HEK293 (cell line): ENCODE measurements at regions not wholly inside any gene's neighbourhood (a gene's known extent, or its start where the extent isn't known, plus 50 kb on each side); places are given as distances from the start of the nearest gene placed in this dataset.

Source experiments
- CTCF ChIA-PET: fragments of 350-600 bp; formaldehyde crosslinking; extraction: SDS; loops from one replicate; lab custom pipeline; 2021; ENCODE audit warnings: antibody characterized with exemption; lab: Yijun Ruan, JAX
- POLR2A ChIA-PET: fragments of 300-600 bp; formaldehyde crosslinking; extraction: SDS; loops from one replicate; lab custom pipeline; 2020; ENCODE audit warnings: antibody characterized with exemption, inconsistent platforms; lab: Yijun Ruan, JAX
- H3K27ac ChIP-seq: fragments of 200-500 bp; sonication (Bioruptor generic); 2 replicates; pipeline ENCODE4 v1.5.1; 2014; ENCODE audit warnings: low read depth, low read length, control low read depth, inconsistent platforms; ENCODE audit errors: extremely low read depth
- H3K36me3 ChIP-seq, 2 experiments: fragments of 200-500 bp in 1 of 2; sonication (Bioruptor generic) in 1 of 2; 1 replicate in 1 of 2; 2 replicates in 1 of 2; pipeline ENCODE4 v1.5.1; 2014 to 2017; ENCODE audit warnings: inconsistent platforms in 2 of 2, low read length in 2 of 2; ENCODE audit not compliant: control insufficient read depth in 2 of 2, insufficient read depth in 1 of 2
- H3K4me1 ChIP-seq: fragments of 200-500 bp; sonication (Bioruptor generic); 2 replicates; pipeline ENCODE4 v1.5.1; 2014; ENCODE audit warnings: mild to moderate bottlenecking, low read length, inconsistent platforms; ENCODE audit not compliant: control insufficient read depth, insufficient read depth
- H3K4me3 ChIP-seq: 2 replicates; pipeline ENCODE4 v1.5.1; 2011; ENCODE audit warnings: low read depth, mild to moderate bottlenecking, control low read depth, low read length, moderate library complexity
- H3K9me3 ChIP-seq: fragments of 200-500 bp; sonication (Bioruptor generic); 2 replicates; pipeline ENCODE4 v1.5.1; 2014; ENCODE audit warnings: low read depth, low read length, inconsistent platforms; ENCODE audit not compliant: control insufficient read depth, insufficient read depth
- FEZF1 ChIP-seq: fragments of 450-650 bp; formaldehyde crosslinking; IDR thresholded peaks from 2 replicates; pipeline ENCODE4 v1.5.1; 2016; ENCODE audit warnings: missing biosample characterization, missing genetic modification characterization
- KLF10 ChIP-seq: fragments of 450-650 bp; IDR thresholded peaks from 2 replicates; pipeline ENCODE4 v1.5.1; 2018; ENCODE audit warnings: missing biosample characterization, mild to moderate bottlenecking, missing genetic modification characterization
- RBAK ChIP-seq: fragments of 450-650 bp; formaldehyde crosslinking; IDR thresholded peaks from 2 replicates; pipeline ENCODE4 v1.5.1; 2016; ENCODE audit warnings: missing biosample characterization, missing genetic modification characterization
- ZBTB21 ChIP-seq: fragments of 450-650 bp; formaldehyde crosslinking; IDR thresholded peaks from 2 replicates; pipeline ENCODE4 v1.5.1; 2017; ENCODE audit warnings: missing biosample characterization, missing genetic modification characterization
- ZFP69B ChIP-seq: fragments of 450-650 bp; formaldehyde crosslinking; IDR thresholded peaks from 2 replicates; pipeline ENCODE4 v1.5.1; 2016; ENCODE audit warnings: missing biosample characterization, missing genetic modification characterization
- ZIC2 ChIP-seq: fragments of 450-650 bp; formaldehyde crosslinking; IDR thresholded peaks from 2 replicates; pipeline ENCODE4 v1.5.1; 2016; ENCODE audit warnings: missing biosample characterization, missing genetic modification characterization
- ZNF146 ChIP-seq: fragments of 450-650 bp; formaldehyde crosslinking; IDR thresholded peaks from 2 replicates; pipeline ENCODE4 v1.5.1; 2016; ENCODE audit warnings: missing biosample characterization, missing genetic modification characterization
- ZNF202 ChIP-seq: fragments of 450-650 bp; formaldehyde crosslinking; IDR thresholded peaks from 2 replicates; pipeline ENCODE4 v1.5.1; 2016; ENCODE audit warnings: missing biosample characterization, missing genetic modification characterization, borderline replicate concordance
- ZNF223 ChIP-seq: fragments of 450-650 bp; formaldehyde crosslinking; IDR thresholded peaks from 2 replicates; pipeline ENCODE4 v1.5.1; 2016; ENCODE audit warnings: missing biosample characterization, missing genetic modification characterization
- ZNF248 ChIP-seq: fragments of 450-650 bp; formaldehyde crosslinking; IDR thresholded peaks from 2 replicates; pipeline ENCODE4 v1.5.1; 2017; ENCODE audit warnings: missing biosample characterization, missing genetic modification characterization
- ZNF391 ChIP-seq: fragments of 450-650 bp; formaldehyde crosslinking; IDR thresholded peaks from 2 replicates; pipeline ENCODE4 v1.5.1; 2016; ENCODE audit warnings: low read depth, missing biosample characterization, missing genetic modification characterization, borderline replicate concordance
- ZNF555 ChIP-seq: fragments of 450-650 bp; formaldehyde crosslinking; conservative IDR thresholded peaks from 2 replicates; pipeline ENCODE4 v1.5.1; 2017; ENCODE audit warnings: missing biosample characterization, mild to moderate bottlenecking, missing genetic modification characterization, inconsistent platforms
- ZNF658 ChIP-seq: fragments of 450-650 bp; formaldehyde crosslinking; IDR thresholded peaks from 2 replicates; pipeline ENCODE4; 2016; ENCODE audit warnings: missing biosample characterization, missing genetic modification characterization
- ZNF660 ChIP-seq: fragments of 450-650 bp; IDR thresholded peaks from 2 replicates; pipeline ENCODE4 v1.5.1; 2018; ENCODE audit warnings: missing biosample characterization, mild to moderate bottlenecking, missing genetic modification characterization
- TF ChIP-seq, protein P1 (sequence below): fragments of 450-650 bp; formaldehyde crosslinking; IDR thresholded peaks from 2 replicates; pipeline ENCODE4 v1.5.1; 2016; ENCODE audit warnings: missing biosample characterization, missing genetic modification characterization
- TF ChIP-seq, protein P2 (sequence below): fragments of 450-650 bp; formaldehyde crosslinking; IDR thresholded peaks from 2 replicates; pipeline ENCODE4 v1.5.1; 2017; ENCODE audit warnings: missing biosample characterization, mild to moderate bottlenecking, missing genetic modification characterization, moderate library complexity
- TF ChIP-seq, protein P3 (sequence below): fragments of 450-650 bp; IDR thresholded peaks from 2 replicates; pipeline ENCODE4 v1.5.1; 2018; ENCODE audit warnings: missing biosample characterization, mild to moderate bottlenecking, missing genetic modification characterization
- TF ChIP-seq, protein P4 (sequence below): fragments of 450-650 bp; formaldehyde crosslinking; IDR thresholded peaks from 2 replicates; pipeline ENCODE4 v1.5.1; 2016; ENCODE audit warnings: missing biosample characterization, missing genetic modification characterization
- TF ChIP-seq, protein P5 (sequence below): fragments of 450-650 bp; formaldehyde crosslinking; IDR thresholded peaks from 2 replicates; pipeline ENCODE4 v1.5.0; 2017; ENCODE audit warnings: missing biosample characterization, missing genetic modification characterization, borderline replicate concordance
- TF ChIP-seq, protein P6 (sequence below): fragments of 450-650 bp; formaldehyde crosslinking; IDR thresholded peaks from 2 replicates; pipeline ENCODE4 v1.5.1; 2017; ENCODE audit warnings: missing biosample characterization, missing genetic modification characterization

DNA sequence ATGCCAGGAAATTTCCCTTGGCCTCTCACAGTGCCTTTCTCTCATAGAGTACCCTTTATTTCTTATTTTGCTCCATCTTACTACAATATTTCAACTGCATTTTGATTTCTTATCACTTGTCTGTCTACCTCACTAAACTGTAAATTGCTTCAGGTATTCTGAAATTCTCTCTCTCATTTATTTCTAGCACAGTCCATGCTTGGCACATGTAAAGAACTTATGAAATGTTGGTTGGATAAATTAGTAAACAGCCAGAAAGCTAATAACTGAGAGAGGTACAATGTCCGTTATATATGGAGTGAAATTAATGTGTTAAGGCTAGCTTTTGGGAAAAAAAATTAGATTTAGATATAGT is 138.3 kb upstream of the RFC3 start:
- Histone ChIP-seq H3K4me1 (no peaks in the 10 kb centered on the region), H3K36me3 (no peaks in the 10 kb centered on the region), H3K27ac (no peak overlapping the region), H3K4me3 (no peak overlapping the region), H3K9me3 (no peaks in the 10 kb centered on the region)
- TF ChIP-seq ZNF223 (tag by site-specific recombination) (no peak), RBAK (no peak), ZFP69B (no peak), ZNF248 (tag by site-specific recombination) (no peak), FEZF1 (tag by site-specific recombination) (no peak), KLF10 (tag by site-specific recombination) (no peak), ZNF202 (tag by site-specific recombination) (no peak), ZNF555 (no peak), ZNF391 (no peak), ZNF146 (tag by site-specific recombination) (no peak), ZBTB21 (tag by site-specific recombination) (no peak), ZNF660 (tag by site-specific recombination) (no peak), ZNF658 (no peak), ZIC2 (no peak)
- TF ChIP-seq, protein P1, sequence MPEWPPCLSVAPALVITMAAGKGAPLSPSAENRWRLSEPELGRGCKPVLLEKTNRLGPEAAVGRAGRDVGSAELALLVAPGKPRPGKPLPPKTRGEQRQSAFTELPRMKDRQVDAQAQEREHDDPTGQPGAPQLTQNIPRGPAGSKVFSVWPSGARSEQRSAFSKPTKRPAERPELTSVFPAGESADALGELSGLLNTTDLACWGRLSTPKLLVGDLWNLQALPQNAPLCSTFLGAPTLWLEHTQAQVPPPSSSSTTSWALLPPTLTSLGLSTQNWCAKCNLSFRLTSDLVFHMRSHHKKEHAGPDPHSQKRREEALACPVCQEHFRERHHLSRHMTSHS (tag by site-specific recombination) = no peak
- TF ChIP-seq, protein P2, sequence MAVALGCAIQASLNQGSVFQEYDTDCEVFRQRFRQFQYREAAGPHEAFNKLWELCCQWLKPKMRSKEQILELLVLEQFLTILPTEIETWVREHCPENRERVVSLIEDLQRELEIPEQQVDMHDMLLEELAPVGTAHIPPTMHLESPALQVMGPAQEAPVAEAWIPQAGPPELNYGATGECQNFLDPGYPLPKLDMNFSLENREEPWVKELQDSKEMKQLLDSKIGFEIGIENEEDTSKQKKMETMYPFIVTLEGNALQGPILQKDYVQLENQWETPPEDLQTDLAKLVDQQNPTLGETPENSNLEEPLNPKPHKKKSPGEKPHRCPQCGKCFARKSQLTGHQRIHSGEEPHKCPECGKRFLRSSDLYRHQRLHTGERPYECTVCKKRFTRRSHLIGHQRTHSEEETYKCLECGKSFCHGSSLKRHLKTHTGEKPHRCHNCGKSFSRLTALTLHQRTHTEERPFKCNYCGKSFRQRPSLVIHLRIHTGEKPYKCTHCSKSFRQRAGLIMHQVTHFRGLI (tag by site-specific recombination) = no peak
- TF ChIP-seq, protein P3, sequence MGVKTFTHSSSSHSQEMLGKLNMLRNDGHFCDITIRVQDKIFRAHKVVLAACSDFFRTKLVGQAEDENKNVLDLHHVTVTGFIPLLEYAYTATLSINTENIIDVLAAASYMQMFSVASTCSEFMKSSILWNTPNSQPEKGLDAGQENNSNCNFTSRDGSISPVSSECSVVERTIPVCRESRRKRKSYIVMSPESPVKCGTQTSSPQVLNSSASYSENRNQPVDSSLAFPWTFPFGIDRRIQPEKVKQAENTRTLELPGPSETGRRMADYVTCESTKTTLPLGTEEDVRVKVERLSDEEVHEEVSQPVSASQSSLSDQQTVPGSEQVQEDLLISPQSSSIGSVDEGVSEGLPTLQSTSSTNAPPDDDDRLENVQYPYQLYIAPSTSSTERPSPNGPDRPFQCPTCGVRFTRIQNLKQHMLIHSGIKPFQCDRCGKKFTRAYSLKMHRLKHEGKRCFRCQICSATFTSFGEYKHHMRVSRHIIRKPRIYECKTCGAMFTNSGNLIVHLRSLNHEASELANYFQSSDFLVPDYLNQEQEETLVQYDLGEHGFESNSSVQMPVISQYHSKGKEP (tag by site-specific recombination) = no peak
- TF ChIP-seq, protein P4, sequence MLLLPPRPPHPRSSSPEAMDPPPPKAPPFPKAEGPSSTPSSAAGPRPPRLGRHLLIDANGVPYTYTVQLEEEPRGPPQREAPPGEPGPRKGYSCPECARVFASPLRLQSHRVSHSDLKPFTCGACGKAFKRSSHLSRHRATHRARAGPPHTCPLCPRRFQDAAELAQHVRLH (tag by site-specific recombination) = no peak
- TF ChIP-seq, protein P5, sequence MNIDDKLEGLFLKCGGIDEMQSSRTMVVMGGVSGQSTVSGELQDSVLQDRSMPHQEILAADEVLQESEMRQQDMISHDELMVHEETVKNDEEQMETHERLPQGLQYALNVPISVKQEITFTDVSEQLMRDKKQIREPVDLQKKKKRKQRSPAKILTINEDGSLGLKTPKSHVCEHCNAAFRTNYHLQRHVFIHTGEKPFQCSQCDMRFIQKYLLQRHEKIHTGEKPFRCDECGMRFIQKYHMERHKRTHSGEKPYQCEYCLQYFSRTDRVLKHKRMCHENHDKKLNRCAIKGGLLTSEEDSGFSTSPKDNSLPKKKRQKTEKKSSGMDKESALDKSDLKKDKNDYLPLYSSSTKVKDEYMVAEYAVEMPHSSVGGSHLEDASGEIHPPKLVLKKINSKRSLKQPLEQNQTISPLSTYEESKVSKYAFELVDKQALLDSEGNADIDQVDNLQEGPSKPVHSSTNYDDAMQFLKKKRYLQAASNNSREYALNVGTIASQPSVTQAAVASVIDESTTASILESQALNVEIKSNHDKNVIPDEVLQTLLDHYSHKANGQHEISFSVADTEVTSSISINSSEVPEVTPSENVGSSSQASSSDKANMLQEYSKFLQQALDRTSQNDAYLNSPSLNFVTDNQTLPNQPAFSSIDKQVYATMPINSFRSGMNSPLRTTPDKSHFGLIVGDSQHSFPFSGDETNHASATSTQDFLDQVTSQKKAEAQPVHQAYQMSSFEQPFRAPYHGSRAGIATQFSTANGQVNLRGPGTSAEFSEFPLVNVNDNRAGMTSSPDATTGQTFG = no peak
- TF ChIP-seq, protein P6, sequence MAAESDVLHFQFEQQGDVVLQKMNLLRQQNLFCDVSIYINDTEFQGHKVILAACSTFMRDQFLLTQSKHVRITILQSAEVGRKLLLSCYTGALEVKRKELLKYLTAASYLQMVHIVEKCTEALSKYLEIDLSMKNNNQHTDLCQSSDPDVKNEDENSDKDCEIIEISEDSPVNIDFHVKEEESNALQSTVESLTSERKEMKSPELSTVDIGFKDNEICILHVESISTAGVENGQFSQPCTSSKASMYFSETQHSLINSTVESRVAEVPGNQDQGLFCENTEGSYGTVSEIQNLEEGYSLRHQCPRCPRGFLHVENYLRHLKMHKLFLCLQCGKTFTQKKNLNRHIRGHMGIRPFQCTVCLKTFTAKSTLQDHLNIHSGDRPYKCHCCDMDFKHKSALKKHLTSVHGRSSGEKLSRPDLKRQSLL (tag by site-specific recombination) = no peak
- ChIA-PET POLR2A (no interaction called here), CTCF (no interaction called here)
